Urinary bladder (tissue), 3 donors: ENCODE measurements at regions not wholly inside any gene's neighbourhood (a gene's known extent, or its start where the extent isn't known, plus 50 kb on each side); places are given as distances from the start of the nearest gene placed in this dataset.

Experiments
- DNase-seq: peaks from one replicate; pipeline ENCODE4 v3.0.0-alpha.2; 2015; ENCODE audit errors: extremely low spot score
- H3K27ac ChIP-seq: one replicate; pipeline ENCODE4 v1.5.1; 2013; ENCODE audit warnings: low read depth, mild to moderate bottlenecking, moderate library complexity
- H3K36me3 ChIP-seq: one replicate; pipeline ENCODE4 v1.6.1; 2013; ENCODE audit warnings: mild to moderate bottlenecking, moderate library complexity; ENCODE audit not compliant: insufficient read depth
- H3K4me1 ChIP-seq: one replicate; pipeline ENCODE4 v1.6.1; 2013; ENCODE audit warnings: mild to moderate bottlenecking, moderate library complexity; ENCODE audit not compliant: insufficient read depth
- H3K4me3 ChIP-seq: one replicate; pipeline ENCODE4 v1.5.1; 2013; ENCODE audit warnings: low read depth, low read length
- WGBS: extraction: QIAGEN DNeasy Blood & Tissue Kit; methylation state at CpG from one replicate; pipeline ENCODE4 v1.1.7; 2013; 5-methylcytosine and 5-hydroxymethylcytosine counted together
- donor health status: healthy with polysubstance abuse.
- donor health status: healthy.

- WGBS = 34% methylated on average over 3 of the region's 3 CpGs
- no peaks in the 10 kb centered on the region for H3K4me1 ChIP-seq
- H3K27ac ChIP-seq = no peak overlapping the region
- no peak for DNase-seq
- no peaks in the 10 kb centered on the region for H3K36me3 ChIP-seq
- no peak overlapping the region for H3K4me3 ChIP-seq
These were observed 481.3 kb upstream of the CITED2 start for GRCh38 chr6:139855671-139856311.

GRCh38 chr6:139853302-139853992 is 479.0 kb upstream of the CITED2 start:
- Histone ChIP-seq H3K36me3 (no peaks in the 10 kb centered on the region), H3K4me1 (no peaks in the 10 kb centered on the region), H3K4me3 (no peak overlapping the region), H3K27ac (no peak overlapping the region)
- DNase-seq = no peak
- WGBS = 33% methylated on average over 3 of the region's 3 CpGs

- no peaks in the 10 kb centered on the region for H3K4me1 ChIP-seq
- H3K27ac ChIP-seq = no peak overlapping the region
- no peak for DNase-seq
- H3K4me3 ChIP-seq = no peak overlapping the region
- no peaks in the 10 kb centered on the region for H3K36me3 ChIP-seq
- WGBS = 39% methylated on average over 9 of the region's 9 CpGs
These were observed 478.2 kb upstream of the CITED2 start for GRCh38 chr6:139852488-139853140.

- no peak for DNase-seq
- no peaks in the 10 kb centered on the region for H3K4me1 ChIP-seq
- H3K4me3 ChIP-seq = no peak overlapping the region
- 52% methylated on average over 2 of the region's 2 CpGs for WGBS
- H3K36me3 ChIP-seq = no peaks in the 10 kb centered on the region
- H3K27ac ChIP-seq = no peak overlapping the region
These were observed 477.6 kb upstream of the CITED2 start for GRCh38 chr6:139852067-139852466.

GRCh38 chr6:139851206-139851605 is 476.8 kb upstream of the CITED2 start:
- Histone ChIP-seq H3K36me3 (no peaks in the 10 kb centered on the region), H3K4me3 (no peak overlapping the region), H3K4me1 (no peaks in the 10 kb centered on the region), H3K27ac (no peak overlapping the region)
- DNase-seq = no peak
- 75% methylated on average over 4 of the region's 4 CpGs for WGBS

- H3K4me3 ChIP-seq = no peak overlapping the region
- H3K27ac ChIP-seq = no peak overlapping the region
- no peaks in the 10 kb centered on the region for H3K4me1 ChIP-seq
- DNase-seq = no peak
- no peaks in the 10 kb centered on the region for H3K36me3 ChIP-seq
- 95% methylated on average over 2 of the region's 2 CpGs for WGBS
These were observed 476.1 kb upstream of the CITED2 start for GRCh38 chr6:139850512-139850911.

- H3K4me1 ChIP-seq = no peaks in the 10 kb centered on the region
- H3K36me3 ChIP-seq = no peaks in the 10 kb centered on the region
- 23% methylated on average over 2 of the region's 2 CpGs for WGBS
- no peak overlapping the region for H3K27ac ChIP-seq
- no peak overlapping the region for H3K4me3 ChIP-seq
- no peak for DNase-seq
These were observed 473.0 kb upstream of the CITED2 start for GRCh38 chr6:139847457-139847813.

GRCh38 chr6:139846538-139847456 is 472.3 kb upstream of the CITED2 start:
- Histone ChIP-seq H3K4me3 (no peak overlapping the region), H3K36me3 (no peaks in the 10 kb centered on the region), H3K4me1 (no peaks in the 10 kb centered on the region), H3K27ac (no peak overlapping the region)
- DNase-seq = no peak
- WGBS = 78% methylated on average over 9 of the region's 9 CpGs

GRCh38 chr6:139844907-139845306 is 470.5 kb upstream of the CITED2 start:
- Histone ChIP-seq H3K27ac (no peak overlapping the region), H3K4me1 (no peaks in the 10 kb centered on the region), H3K36me3 (no peaks in the 10 kb centered on the region), H3K4me3 (no peak overlapping the region)
- WGBS = 95% methylated on average over 3 of the region's 3 CpGs
- no peak for DNase-seq

- no peaks in the 10 kb centered on the region for H3K36me3 ChIP-seq
- DNase-seq = no peak
- WGBS = 76% methylated on average over 2 of the region's 2 CpGs
These were observed 467.4 kb upstream of the CITED2 start for GRCh38 chr6:139841794-139842215.

GRCh38 chr6:139839506-139840156 is 465.2 kb upstream of the CITED2 start:
- Histone ChIP-seq H3K27ac (no peak overlapping the region), H3K36me3 (no peaks in the 10 kb centered on the region), H3K4me1 (no peaks in the 10 kb centered on the region), H3K4me3 (no peak overlapping the region)
- DNase-seq = no peak
- 82% methylated on average over 7 of the region's 7 CpGs for WGBS

More at GRCh38 chr6:139841794-139842215, 467.4 kb upstream of the CITED2 start:
- Histone ChIP-seq H3K4me3 (no peak overlapping the region), H3K4me1 (no peaks in the 10 kb centered on the region), H3K27ac (no peak overlapping the region)

GRCh38 chr6:139834232-139834631 is 459.8 kb upstream of the CITED2 start:
- Histone ChIP-seq H3K4me1 (no peaks in the 10 kb centered on the region), H3K4me3 (no peak overlapping the region), H3K36me3 (no peaks in the 10 kb centered on the region), H3K27ac (no peak overlapping the region)
- 78% methylated on average over 5 of the region's 5 CpGs for WGBS
- no peak for DNase-seq

GRCh38 chr6:139833592-139833991 is 459.1 kb upstream of the CITED2 start:
- no peak for DNase-seq
- no peaks in the 10 kb centered on the region for H3K4me1 ChIP-seq
- no peak overlapping the region for H3K4me3 ChIP-seq
- no peaks in the 10 kb centered on the region for H3K36me3 ChIP-seq
- no peak overlapping the region for H3K27ac ChIP-seq
- WGBS = 96% methylated on average over 4 of the region's 4 CpGs
